Activated naive CD4-positive, alpha-beta T cell treated with anti-CD3 and anti-CD28 coated beads, Interleukin-2, amount 50 U/mL, for 16 hours (primary cell): ENCODE measurements at regions not wholly inside any gene's neighbourhood (a gene's known extent, or its start where the extent isn't known, plus 50 kb on each side); places are given as distances from the start of the nearest gene placed in this dataset.
A peak's percentile ranks its signal among the peaks of the same experiment; 100 is the strongest.

Experiments
- DNase-seq: peaks from one replicate; pipeline ENCODE4 v3.0.0-alpha.2; 2020

DNA sequence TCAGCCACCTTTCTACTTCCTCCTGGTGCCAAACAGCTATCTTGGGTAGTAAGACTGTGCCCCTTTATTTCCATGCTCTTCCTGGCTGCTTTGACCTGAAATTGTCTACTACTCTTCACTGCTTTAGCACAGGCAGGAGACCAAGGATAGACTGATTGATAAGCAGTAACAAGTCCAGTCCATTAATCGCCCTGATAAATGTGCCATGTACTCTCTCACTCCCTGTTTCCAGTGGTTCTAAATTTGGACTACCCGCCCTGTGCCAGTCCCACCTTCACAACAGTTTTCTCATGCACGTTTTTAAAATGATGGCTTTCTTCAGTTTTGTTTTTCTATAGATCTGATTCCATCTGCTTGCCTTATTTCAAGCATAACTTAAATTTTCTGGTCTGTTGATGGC is 189.6 kb upstream of the RBMS1 start:
- DNase-seq = no peak

- no peak for DNase-seq
These were observed 194.0 kb upstream of the RBMS1 start for GRCh38 chr2:160687629-160688028.

GRCh38 chr2:160689441-160689840 is 195.8 kb upstream of the RBMS1 start:
- no peak for DNase-seq

DNA sequence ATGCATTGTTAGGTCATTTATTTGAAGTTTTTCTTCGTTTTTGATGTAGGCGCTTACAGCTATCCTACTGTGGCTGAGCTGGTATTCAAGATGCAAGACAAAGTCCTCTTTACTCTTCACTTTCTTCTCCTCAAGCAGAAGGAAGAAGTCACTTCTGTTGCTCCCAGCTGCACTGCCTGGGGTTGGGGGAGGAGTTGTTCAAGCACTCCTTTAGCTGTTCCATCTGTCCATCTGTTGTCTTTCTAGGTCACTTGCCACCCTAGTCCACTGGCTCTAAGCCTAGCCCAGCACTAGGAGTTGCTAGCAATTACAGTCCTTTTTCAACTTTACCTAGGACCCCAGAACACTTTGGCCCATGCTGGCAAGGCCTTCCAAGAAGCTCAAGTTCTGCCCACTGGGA is 200.6 kb upstream of the RBMS1 start:
- DNase-seq = no peak

GRCh38 chr2:160694631-160695030 is 201.0 kb upstream of the RBMS1 start:
- peak; percentile 15 for DNase-seq

GRCh38 chr2:160695402-160696086 is 201.9 kb upstream of the RBMS1 start:
- no peak for DNase-seq

GRCh38 chr2:160696087-160696452 is 202.5 kb upstream of the RBMS1 start:
- DNase-seq = no peak

DNA sequence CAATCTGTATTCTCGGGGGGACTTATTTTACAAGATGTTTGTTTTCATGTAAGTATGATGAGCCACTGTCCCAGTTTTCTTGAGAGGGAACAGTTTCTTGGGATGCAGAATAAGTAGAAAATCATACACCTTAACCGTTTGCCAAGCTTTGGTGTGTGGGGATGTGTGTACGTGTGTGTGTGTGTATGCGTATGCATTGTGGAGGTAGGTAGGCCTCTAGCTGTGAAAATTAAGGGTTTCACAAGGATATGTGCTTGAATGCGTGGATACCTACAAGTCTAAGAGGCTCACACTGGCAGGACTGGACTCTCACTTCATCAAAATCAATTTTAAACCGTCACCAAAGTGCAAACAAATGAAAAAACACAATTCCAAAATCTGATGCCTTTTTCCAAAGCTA is 204.2 kb upstream of the RBMS1 start:
- DNase-seq = no peak

DNA sequence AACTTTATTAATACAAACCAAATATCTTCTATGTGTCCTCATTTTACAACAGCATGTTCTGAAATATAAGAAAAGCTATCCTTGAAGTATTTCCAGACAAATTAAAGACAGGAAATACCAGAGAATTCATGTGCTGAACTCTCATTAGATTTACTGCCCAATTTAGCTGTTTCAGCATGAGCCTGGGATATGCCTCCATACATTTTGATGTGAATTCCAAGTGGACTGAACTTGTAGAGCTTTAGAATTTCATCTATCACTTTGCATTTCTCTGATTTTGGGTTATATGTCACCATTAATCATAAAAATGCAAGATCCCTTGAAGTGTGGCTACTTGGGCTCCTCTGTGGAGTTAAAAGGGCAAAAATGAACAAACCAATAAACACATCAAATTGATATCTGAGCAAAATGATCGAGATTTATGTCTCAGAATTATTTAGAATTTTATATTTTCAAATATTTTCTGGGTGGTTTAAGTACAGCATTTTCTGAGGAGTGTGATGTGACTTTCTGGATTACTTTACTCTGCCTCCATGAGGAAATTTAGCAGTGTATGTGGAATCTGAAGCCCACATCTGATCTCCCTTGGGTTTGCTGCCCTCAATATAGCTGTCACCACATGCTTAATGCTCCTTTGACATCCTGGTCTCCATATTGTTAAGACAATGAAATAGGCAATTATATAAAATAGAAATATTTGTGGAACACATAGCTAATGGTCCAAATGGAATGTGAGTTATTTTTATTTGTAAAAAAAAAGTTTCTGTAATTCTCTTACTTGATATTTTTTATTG is 206.6 kb upstream of the RBMS1 start:
- no peak for DNase-seq

GRCh38 chr2:160701822-160702221 is 208.2 kb upstream of the RBMS1 start:
- no peak for DNase-seq

DNA sequence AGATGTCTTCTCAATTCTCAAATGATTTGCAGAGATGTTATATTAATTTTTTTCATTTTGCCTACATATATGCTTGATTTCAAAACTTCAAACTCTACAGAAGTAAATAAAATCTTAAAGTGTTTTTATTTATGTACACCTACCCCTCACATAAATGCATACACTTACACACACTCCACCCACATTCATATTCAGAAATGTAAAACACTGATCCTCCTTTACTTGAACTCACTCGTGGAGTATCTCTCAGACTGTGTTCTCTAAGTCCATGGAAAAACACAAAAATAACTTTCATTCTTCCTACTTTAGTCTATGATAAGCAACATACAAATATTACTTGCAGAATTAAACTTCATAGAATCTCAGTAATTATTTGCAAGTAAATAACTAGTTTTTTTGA is 209.1 kb upstream of the RBMS1 start:
- DNase-seq = no peak

DNA sequence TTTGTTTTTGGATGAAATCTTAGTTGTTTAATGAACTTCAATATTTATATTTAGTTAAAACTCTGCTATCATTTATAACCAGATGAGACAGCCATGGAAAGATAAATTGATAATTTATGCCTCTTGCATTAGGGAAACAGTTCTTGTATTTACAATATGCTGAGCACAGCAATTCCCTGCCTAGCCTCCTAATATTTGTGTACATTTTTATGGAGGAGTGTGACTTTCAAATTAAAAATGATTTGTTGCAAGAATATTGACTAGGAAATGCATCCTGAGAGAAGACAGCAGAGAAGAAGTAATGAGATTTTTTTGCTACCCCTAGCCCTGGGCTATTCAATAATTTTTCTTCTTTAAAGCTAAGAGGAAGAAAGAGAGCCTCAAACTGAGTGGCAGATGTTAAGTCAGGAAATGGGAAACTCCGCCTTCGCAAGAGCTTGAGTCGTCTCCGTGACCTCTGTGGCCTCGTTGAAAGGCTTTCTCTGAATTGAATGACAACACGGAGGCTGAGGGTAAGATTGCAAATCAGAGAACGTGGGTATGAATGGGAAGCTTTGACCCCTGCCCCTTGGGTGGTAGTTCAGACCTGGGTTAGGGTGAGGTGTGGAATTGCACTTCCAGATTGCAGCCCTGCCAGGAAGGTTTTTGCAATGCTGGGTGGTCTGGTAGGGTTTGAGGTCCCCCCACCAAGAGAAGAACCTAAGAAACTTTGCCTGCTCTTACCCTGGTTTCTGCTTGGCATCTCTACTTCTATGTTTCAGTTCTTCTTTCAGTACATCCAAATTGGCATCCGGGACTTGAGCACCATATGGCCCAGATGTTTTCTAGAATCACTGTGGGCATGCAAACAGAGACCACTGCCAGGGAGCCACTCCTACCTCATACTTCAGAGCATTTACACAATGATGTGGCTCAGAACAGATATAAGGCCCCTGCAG is 210.3 kb upstream of the RBMS1 start:
- no peak for DNase-seq

DNA sequence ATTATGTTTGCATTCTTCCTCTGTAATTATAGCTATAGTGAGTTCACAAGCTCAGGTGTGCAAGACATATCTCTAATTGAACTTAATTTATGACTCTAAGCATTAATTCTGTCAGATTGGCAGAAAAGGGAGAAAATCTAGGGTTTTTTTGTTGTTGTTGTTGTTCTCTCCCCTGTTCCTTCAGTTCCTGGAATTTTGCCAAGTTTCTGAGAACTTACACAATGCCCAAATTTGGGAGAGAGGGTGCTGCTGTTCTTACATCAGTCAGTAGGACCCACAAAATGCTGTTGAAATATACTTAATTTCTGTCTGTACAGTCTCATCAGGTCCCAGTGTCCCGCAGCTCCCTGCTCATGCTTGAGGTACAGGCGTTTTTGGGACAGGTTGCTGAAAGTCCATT is 221.8 kb upstream of the RBMS1 start:
- DNase-seq = no peak

DNA sequence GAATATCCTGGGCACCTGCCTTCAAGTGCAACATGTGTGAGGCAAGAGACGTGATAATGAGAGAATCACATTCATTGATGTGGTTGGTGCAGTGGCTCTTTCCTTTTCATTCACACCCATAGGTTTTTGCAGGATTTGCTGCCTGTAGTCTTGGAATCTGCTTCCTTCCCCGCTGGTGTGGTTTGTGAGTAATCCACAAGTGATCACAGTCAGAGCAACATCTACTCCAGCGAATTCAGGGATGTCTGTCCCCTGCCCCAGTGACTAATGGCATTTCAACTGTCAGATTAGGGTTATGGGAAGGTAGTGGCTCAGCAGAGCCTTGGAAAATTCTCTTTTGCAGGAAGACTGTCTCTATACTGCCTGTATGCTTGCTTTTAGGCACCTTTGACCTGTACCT is 225.5 kb upstream of the RBMS1 start:
- DNase-seq = no peak

GRCh38 chr2:160720098-160720497 is 226.5 kb upstream of the RBMS1 start:
- DNase-seq = no peak

DNA sequence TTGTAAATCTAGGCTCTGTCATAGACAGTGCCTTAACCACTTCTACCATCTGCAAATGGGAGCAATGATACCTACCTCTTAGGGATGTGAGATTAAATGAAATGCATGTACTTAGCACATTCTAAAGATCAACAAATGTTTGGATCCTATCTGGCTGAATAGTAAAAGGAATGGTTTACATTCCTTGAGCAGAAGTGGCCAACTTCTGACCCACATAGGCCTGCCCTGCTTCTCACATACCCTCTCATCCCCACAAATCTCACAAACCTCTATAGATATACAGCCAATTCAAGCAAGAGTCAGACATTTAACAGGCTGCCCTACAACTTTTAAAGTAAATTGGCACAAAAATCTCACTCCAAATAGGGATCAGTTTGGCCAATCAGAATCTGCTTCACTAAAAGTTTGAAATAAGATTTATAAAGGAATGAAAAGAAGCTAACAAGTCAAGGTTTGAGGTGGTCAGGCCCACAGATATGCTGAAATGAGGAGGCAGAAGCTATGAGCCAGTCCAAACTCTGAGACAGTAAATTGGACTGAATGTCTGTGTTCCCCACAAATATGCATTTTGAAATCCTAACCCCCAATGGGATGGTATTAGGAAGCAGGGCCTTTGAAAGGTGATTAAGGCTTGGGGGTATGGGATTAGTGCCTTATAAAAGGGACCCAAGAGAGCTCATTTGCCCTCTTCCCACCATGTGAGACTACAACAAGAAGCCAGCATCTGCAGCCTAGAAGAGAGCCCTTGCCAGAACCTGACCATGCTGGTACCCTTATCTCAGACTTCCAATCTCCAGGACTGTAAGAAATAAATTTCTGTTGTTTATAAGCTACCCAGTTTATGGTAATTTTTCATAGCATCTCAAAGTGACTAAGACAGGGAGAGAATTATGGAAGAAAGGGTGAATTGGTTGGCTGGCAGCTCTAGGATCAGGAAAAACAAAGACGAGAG is 227.8 kb upstream of the RBMS1 start:
- DNase-seq = no peak

GRCh38 chr2:160726046-160726445 is 232.4 kb upstream of the RBMS1 start:
- DNase-seq = no peak

GRCh38 chr2:160730296-160730995 is 236.8 kb upstream of the RBMS1 start:
- no peak for DNase-seq

DNA sequence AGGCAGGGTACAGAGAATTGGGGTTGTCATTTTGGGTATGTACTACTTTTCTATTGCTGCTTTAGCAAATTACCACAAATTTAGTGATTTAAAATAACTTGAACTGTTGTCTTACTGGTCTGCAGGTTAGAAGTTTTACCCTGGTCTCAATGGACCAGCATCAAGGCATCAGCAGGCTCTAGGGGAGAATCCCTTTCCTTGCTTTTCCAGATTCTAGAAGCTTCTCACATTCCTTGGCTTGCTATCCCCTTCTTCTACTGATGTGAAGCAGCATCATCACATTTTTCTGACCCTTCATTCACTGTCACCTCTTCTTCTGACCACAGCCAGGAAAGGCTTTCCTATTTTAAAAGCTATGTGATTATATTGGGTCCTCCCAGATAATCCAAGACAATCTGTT is 237.8 kb upstream of the RBMS1 start:
- no peak for DNase-seq

GRCh38 chr2:160731856-160732255 is 238.2 kb upstream of the RBMS1 start:
- DNase-seq = no peak

DNA sequence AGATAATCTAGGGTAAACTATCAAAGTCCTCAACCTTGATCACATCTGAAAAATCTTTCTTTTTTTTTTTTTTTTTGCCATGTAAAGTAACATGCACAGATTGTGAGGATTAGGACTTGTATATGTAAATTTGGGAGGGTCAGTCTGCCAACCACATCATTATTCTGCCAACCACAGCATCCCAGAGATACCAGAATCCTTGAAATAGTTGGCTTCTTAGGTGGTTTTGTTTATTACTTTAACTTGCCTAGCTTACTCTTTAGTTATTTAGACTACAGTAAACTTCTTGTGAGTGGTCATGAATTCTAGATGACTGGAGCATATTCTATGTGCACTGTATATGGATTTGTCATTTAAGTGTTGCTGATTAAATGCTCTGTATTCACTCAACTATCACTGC is 242.1 kb upstream of the RBMS1 start:
- no peak for DNase-seq
